Activated naive CD4-positive, alpha-beta T cell (primary cell): ENCODE measurements at regions not wholly inside any gene's neighbourhood (a gene's known extent, or its start where the extent isn't known, plus 50 kb on each side); places are given as distances from the start of the nearest gene placed in this dataset.
"Not testable (repeated sequence)": the region's sequence is repeated elsewhere in the genome, so short reads cannot be mapped to it uniquely, and the experiment has no call there.

Experiments
- DNase-seq, 4 experiments: peaks; one replicate each; lab custom pipeline; 2025; lab: John Stamatoyannopoulos, UW

- DNase-seq, result no peak
These were observed 82.2 kb upstream of the TNP1 start for GRCh38 chr2:216942016-216942415.

- no peak for DNase-seq
These were observed 77.1 kb upstream of the TNP1 start for GRCh38 chr2:216936954-216937357.

GRCh38 chr2:216934623-216935022, 74.8 kb upstream of the TNP1 start:
- DNase-seq, result no peak

GRCh38 chr2:216934151-216934550, 74.3 kb upstream of the TNP1 start:
- DNase-seq, result no peak

GRCh38 chr2:216932863-216933548, 73.1 kb upstream of the TNP1 start:
- DNase-seq, result no peak

GRCh38 chr2:216932113-216932862, 72.4 kb upstream of the TNP1 start:
- DNase-seq, result no peak

- no peak for DNase-seq
These were observed 70.9 kb upstream of the TNP1 start for GRCh38 chr2:216930716-216931115.

- DNase-seq, result not testable (repeated sequence)
These were observed 69.5 kb upstream of the TNP1 start for GRCh38 chr2:216929338-216929737.

- no peak for DNase-seq
These were observed 67.3 kb upstream of the TNP1 start for GRCh38 chr2:216927163-216927562.

- no peak for DNase-seq
These were observed 65.9 kb upstream of the TNP1 start for GRCh38 chr2:216925636-216926366.

GRCh38 chr2:216925006-216925405, 65.1 kb upstream of the TNP1 start:
- DNase-seq, result no peak

GRCh38 chr2:216923706-216924105, 63.8 kb upstream of the TNP1 start:
- DNase-seq, result no peak

- no peak for DNase-seq
These were observed 62.4 kb upstream of the TNP1 start for GRCh38 chr2:216922175-216922780.

GRCh38 chr2:216920937-216921456, 61.1 kb upstream of the TNP1 start:
- no peak for DNase-seq

GRCh38 chr2:216920143-216920876, 60.4 kb upstream of the TNP1 start:
- no peak for DNase-seq

- no peak for DNase-seq
These were observed 58.3 kb upstream of the TNP1 start for GRCh38 chr2:216918088-216918680.

- DNase-seq, result no peak
These were observed 57.2 kb upstream of the TNP1 start for GRCh38 chr2:216916956-216917650.

GRCh38 chr2:216915557-216916150, 55.8 kb upstream of the TNP1 start:
- DNase-seq, result no peak

GRCh38 chr2:216914491-216914890, 54.6 kb upstream of the TNP1 start:
- no peak for DNase-seq

GRCh38 chr2:216911886-216912285, 52.0 kb upstream of the TNP1 start:
- DNase-seq, result no peak
